Adrenal gland (tissue), 9 donors: ENCODE measurements at regions not wholly inside any gene's neighbourhood (a gene's known extent, or its start where the extent isn't known, plus 50 kb on each side); places are given as distances from the start of the nearest gene placed in this dataset.

ENCODE experiments used
- DNase-seq, 7 donors: peaks; one replicate each; pipeline ENCODE4 v3.0.0-alpha.2; 2019 to 2020
- H3K27ac ChIP-seq, 5 donors: fragments of 200-600 bp; sonication (generic) in 4 of 5; 1 replicate in 3 of 5; 2 replicates in 2 of 5; pipeline versions ENCODE4 v1.5.1 to v1.8.0; 2016 to 2020; ENCODE audit warnings: mild to moderate bottlenecking in 1 of 5
- H3K27me3 ChIP-seq: fragments of 200-600 bp; 2 replicates; pipeline ENCODE4 v1.8.0; 2021
- H3K36me3 ChIP-seq, 2 donors: fragments of 200-600 bp; replicated peaks in 1 of 2; 1 replicate in 1 of 2; 2 replicates in 1 of 2; pipeline versions ENCODE4 v1.5.1 to v1.8.0; 2018 to 2022
- H3K4me1 ChIP-seq, 2 donors: fragments of 200-600 bp; replicated peaks in 1 of 2; 1 replicate in 1 of 2; 2 replicates in 1 of 2; pipeline versions ENCODE4 v1.5.1 to v1.8.0; 2018 to 2021
- H3K4me3 ChIP-seq, 4 donors: fragments of 200-600 bp; sonication (generic) in 3 of 4; one replicate each; pipeline ENCODE4 v1.5.1; 2016 to 2018
- H3K9me3 ChIP-seq, 3 donors: fragments of 200-600 bp; sonication (generic) in 1 of 3; replicated peaks in 1 of 3; 1 replicate in 2 of 3; 2 replicates in 1 of 3; pipeline versions ENCODE4 v1.5.1 to v1.8.0; 2016 to 2021
- POLR2A ChIP-seq, 2 donors: fragments of 450-650 bp; IDR thresholded peaks; one replicate each; pipeline ENCODE4 v1.6.1; 2017; ENCODE audit warnings: antibody characterized with exemption in 2 of 2, mild to moderate bottlenecking in 2 of 2, moderate library complexity in 1 of 2
- WGBS, 4 donors: extraction: QIAGEN DNeasy Blood & Tissue Kit in 2 of 4; methylation state at CpG; one replicate each; pipeline versions ENCODE4 v1.1.5 to v1.1.7; 2013 to 2017; 5-methylcytosine and 5-hydroxymethylcytosine counted together
- intact Hi-C, 2 donors: fragments of 100-400 bp; cut with DNase I; formaldehyde crosslinking; loops; one replicate each; pipeline versions ENCODE4 v1.14.1 to v1.15.0; 2022 to 2023
- TF ChIP-seq, protein P1 (sequence below), 6 experiments: fragments of 450-650 bp in 4 of 6; fragments of 200-600 bp in 2 of 6; sonication (generic) in 1 of 6; IDR thresholded peaks; 1 replicate in 5 of 6; 2 replicates in 1 of 6; pipeline versions ENCODE4 v1.5.1 to v1.8.0; 2016 to 2021; ENCODE audit warnings: antibody characterized with exemption in 6 of 6, mild to moderate bottlenecking in 2 of 6, moderate library complexity in 1 of 6
- donor health status: healthy with polysubstance abuse.
- donor health status: Bipolar disorder and iron deficiency.
- donor health status: DM: yes; HTN: yes; CAD: no.
- donor health status: DM: no; HTN: no; CAD: no.
- donor health status: DM: no; HTN: no; CAD: no.

GRCh38 chr12:19681007-19681406 is 241.7 kb downstream of the AEBP2 start:
- WGBS, 4 donors = 85 to 93% (median 91%) methylated on average over 2 to 3 of the region's 3 CpGs
- no peaks in the 10 kb centered on the region for H3K4me1 ChIP-seq
- H3K27me3 ChIP-seq = no peaks in the 10 kb centered on the region
- H3K4me3 ChIP-seq = no peak overlapping the region
- TF ChIP-seq, protein P1, sequence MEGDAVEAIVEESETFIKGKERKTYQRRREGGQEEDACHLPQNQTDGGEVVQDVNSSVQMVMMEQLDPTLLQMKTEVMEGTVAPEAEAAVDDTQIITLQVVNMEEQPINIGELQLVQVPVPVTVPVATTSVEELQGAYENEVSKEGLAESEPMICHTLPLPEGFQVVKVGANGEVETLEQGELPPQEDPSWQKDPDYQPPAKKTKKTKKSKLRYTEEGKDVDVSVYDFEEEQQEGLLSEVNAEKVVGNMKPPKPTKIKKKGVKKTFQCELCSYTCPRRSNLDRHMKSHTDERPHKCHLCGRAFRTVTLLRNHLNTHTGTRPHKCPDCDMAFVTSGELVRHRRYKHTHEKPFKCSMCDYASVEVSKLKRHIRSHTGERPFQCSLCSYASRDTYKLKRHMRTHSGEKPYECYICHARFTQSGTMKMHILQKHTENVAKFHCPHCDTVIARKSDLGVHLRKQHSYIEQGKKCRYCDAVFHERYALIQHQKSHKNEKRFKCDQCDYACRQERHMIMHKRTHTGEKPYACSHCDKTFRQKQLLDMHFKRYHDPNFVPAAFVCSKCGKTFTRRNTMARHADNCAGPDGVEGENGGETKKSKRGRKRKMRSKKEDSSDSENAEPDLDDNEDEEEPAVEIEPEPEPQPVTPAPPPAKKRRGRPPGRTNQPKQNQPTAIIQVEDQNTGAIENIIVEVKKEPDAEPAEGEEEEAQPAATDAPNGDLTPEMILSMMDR (IDR thresholded peaks at IDR 0.05) = no peak
- no peak for TF ChIP-seq POLR2A (IDR thresholded peaks at IDR 0.05)
- no peaks in the 10 kb centered on the region for H3K9me3 ChIP-seq
- DNase-seq = no peak
- no peaks in the 10 kb centered on the region for H3K36me3 ChIP-seq
- no peak overlapping the region for H3K27ac ChIP-seq
- intact Hi-C loops = no loop called here

DNA sequence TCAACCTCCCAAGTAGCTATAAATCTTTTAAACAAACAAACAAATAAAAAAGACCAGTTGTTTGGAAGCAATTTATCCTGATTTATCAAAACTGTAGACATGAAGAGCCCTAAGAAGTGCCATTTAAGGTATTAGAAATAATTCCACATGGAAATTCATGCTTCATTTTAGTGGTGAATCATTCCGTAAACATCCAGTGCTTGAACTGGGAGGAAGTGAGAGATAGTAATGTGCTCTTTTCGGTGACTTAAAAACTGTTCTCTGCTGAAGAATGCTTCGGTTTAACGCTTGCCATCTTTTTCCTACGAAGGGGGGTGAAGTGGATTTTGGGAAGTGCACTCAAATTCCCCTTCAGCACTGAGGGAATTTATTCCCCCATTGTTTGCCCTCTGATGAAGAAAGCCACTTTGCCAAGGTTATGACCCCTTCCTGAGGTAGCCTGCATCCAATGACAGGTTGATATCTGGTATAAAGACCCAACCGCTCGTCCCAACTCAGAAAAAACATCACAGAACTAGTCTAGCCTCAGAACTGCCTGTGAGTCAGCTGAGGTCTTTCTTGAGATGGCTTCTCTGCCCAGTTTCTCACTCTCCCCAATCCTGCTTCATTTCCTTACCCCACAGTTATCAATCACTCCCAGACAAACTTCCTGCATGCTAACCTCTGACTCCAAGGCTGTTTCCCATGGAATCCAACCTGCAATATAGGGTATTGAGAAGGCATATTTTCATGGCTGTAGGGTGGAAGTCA is 244.1 kb downstream of the AEBP2 start:
- Histone ChIP-seq H3K36me3 (no peaks in the 10 kb centered on the region), H3K9me3 (no peaks in the 10 kb centered on the region), H3K4me3 (no peak overlapping the region), H3K27ac (peak overlapping the region in 2 of 5 donors; percentile 30 to 50), H3K27me3 (no peaks in the 10 kb centered on the region), H3K4me1 (no peaks in the 10 kb centered on the region)
- no peak for DNase-seq
- 50 to 88% (median 69%) methylated on average over 7 of the region's 7 CpGs for WGBS, 4 donors
- no peak for TF ChIP-seq POLR2A (IDR thresholded peaks at IDR 0.05)
- TF ChIP-seq, protein P1 (IDR thresholded peaks at IDR 0.05) = no peak
- intact Hi-C loops = no loop called here

- H3K4me3 ChIP-seq = no peak overlapping the region
- DNase-seq = no peak
- H3K4me1 ChIP-seq = no peaks in the 10 kb centered on the region
- H3K36me3 ChIP-seq = no peaks in the 10 kb centered on the region
- 69 to 82% (median 71%) methylated on average over 1 of the region's 1 CpG for WGBS, 4 donors
- H3K27ac ChIP-seq = no peak overlapping the region
- no peaks in the 10 kb centered on the region for H3K9me3 ChIP-seq
- TF ChIP-seq, protein P1 (IDR thresholded peaks at IDR 0.05) = no peak
- TF ChIP-seq POLR2A (IDR thresholded peaks at IDR 0.05) = no peak
- no peaks in the 10 kb centered on the region for H3K27me3 ChIP-seq
- intact Hi-C loops = no loop called here
Observed at GRCh38 chr12:19687371-19687770, 248.1 kb downstream of the AEBP2 start.

- DNase-seq = no peak
- H3K4me1 ChIP-seq = no peaks in the 10 kb centered on the region
- no peaks in the 10 kb centered on the region for H3K9me3 ChIP-seq
- TF ChIP-seq, protein P1 (IDR thresholded peaks at IDR 0.05) = no peak
- TF ChIP-seq POLR2A (IDR thresholded peaks at IDR 0.05) = no peak
- no peak overlapping the region for H3K27ac ChIP-seq
- intact Hi-C loops = no loop called here
- WGBS, 4 donors = 90 to 97% (median 94%) methylated on average over 1 of the region's 1 CpG
- no peaks in the 10 kb centered on the region for H3K36me3 ChIP-seq
- H3K27me3 ChIP-seq = no peaks in the 10 kb centered on the region
- no peak overlapping the region for H3K4me3 ChIP-seq
Observed at GRCh38 chr12:19688532-19688931, 249.2 kb downstream of the AEBP2 start.
